ENCODE measurements at regions not wholly inside any gene's neighbourhood (a gene's known extent, or its start where the extent isn't known, plus 50 kb on each side); places are given as distances from the start of the nearest gene placed in this dataset.

- TF ChIP-seq POLR2A (IDR thresholded peaks at IDR 0.05; ENCODE audit: low read depth, low read length) (no peak), CTCF (IDR thresholded peaks at IDR 0.05; ENCODE audit: extremely low read depth in 1 of 2, insufficient read depth in 1 of 2, low read depth in 1 of 2, low read length in 2 of 2) (no peak), EZH2 (IDR thresholded peaks at IDR 0.05; ENCODE audit: borderline replicate concordance, low read depth, low read length, severe bottlenecking) (no peak), MAX (IDR thresholded peaks at IDR 0.05; ENCODE audit: insufficient read depth, insufficient read length) (no peak)
Measured at GRCh38 chr2:121164042-121164441, 121.0 kb downstream of the TFCP2L1 start.
